Fibroblast of lung (primary cell): ENCODE measurements at regions not wholly inside any gene's neighbourhood (a gene's known extent, or its start where the extent isn't known, plus 50 kb on each side); places are given as distances from the start of the nearest gene placed in this dataset.
"Not testable (repeated sequence)": the region's sequence is repeated elsewhere in the genome, so short reads cannot be mapped to it uniquely, and the experiment has no call there.

Source experiments
- EZH2 ChIP-seq: IDR thresholded peaks from 2 replicates; pipeline ENCODE4 v1.5.1; 2012; ENCODE audit warnings: low read length, control low read depth, mild to moderate bottlenecking; ENCODE audit errors: missing control alignments
- TF ChIP-seq, protein P1 (sequence below), 2 donors: IDR thresholded peaks in 1 of 2; conservative IDR thresholded peaks in 1 of 2; 1 replicate in 1 of 2; 2 replicates in 1 of 2; pipeline ENCODE4 v1.5.1; 2011 to 2012; ENCODE audit warnings: low read length in 2 of 2, control low read depth in 1 of 2, inconsistent platforms in 1 of 2, low read depth in 1 of 2, mild to moderate bottlenecking in 1 of 2

DNA sequence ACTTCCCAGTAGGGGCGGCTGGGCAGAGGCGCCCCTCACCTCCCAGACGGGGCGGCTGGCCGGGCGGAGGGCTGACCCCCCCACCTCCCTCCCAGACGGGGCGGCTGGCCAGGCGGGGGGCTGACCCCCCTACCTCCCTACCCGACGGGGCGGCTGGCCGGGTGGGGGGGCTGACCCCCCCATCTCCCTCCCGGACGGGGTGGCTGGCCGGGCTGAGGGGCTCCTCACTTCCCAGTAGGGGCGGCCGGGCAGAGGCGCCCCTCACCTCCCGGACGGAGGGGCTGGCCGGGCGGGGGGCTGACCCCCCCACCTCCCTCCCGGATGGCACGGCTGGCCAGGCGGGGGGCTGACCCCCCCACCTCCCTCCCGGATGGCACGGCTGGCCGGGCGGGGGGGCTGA, 508.1 kb upstream of the PHF14 start:
- TF ChIP-seq, protein P1, sequence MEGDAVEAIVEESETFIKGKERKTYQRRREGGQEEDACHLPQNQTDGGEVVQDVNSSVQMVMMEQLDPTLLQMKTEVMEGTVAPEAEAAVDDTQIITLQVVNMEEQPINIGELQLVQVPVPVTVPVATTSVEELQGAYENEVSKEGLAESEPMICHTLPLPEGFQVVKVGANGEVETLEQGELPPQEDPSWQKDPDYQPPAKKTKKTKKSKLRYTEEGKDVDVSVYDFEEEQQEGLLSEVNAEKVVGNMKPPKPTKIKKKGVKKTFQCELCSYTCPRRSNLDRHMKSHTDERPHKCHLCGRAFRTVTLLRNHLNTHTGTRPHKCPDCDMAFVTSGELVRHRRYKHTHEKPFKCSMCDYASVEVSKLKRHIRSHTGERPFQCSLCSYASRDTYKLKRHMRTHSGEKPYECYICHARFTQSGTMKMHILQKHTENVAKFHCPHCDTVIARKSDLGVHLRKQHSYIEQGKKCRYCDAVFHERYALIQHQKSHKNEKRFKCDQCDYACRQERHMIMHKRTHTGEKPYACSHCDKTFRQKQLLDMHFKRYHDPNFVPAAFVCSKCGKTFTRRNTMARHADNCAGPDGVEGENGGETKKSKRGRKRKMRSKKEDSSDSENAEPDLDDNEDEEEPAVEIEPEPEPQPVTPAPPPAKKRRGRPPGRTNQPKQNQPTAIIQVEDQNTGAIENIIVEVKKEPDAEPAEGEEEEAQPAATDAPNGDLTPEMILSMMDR (conservative IDR thresholded peaks at IDR 0.05 in 1 of 2, IDR thresholded peaks at IDR 0.05 in 1 of 2; ENCODE audit: low read depth in 1 of 2, low read length in 2 of 2): not testable (repeated sequence)
- not testable (repeated sequence) for TF ChIP-seq EZH2
